Calu3 (cell line): ENCODE measurements at regions not wholly inside any gene's neighbourhood (a gene's known extent, or its start where the extent isn't known, plus 50 kb on each side); places are given as distances from the start of the nearest gene placed in this dataset.

Experiments used
- BruUV-seq: library from RNA; stranded (reverse); fragments of 400-500 nt; replicated peaks from 2 replicates; lab custom pipeline; 2021; lab: Mats Ljungman, UMichigan
- CTCF ChIA-PET: fragments of 300-600 bp; sonication (Branson Sonifier 250); formaldehyde crosslinking; loops from one replicate; lab custom pipeline; 2022; ENCODE audit warnings: antibody characterized with exemption; lab: Charles Lee
- DNase-seq: peaks from one replicate; pipeline ENCODE4 v3.0.0; 2022
- H3K27ac Mint-ChIP-seq: one replicate; pipeline ENCODE4 v1.8.0; 2022; ENCODE audit warnings: mixed read lengths; ENCODE audit not compliant: unreplicated experiment
- H3K27me3 Mint-ChIP-seq: one replicate; pipeline ENCODE4 v1.8.0; 2022; ENCODE audit warnings: mixed read lengths; ENCODE audit not compliant: unreplicated experiment
- H3K36me3 Mint-ChIP-seq: one replicate; pipeline ENCODE4 v1.8.0; 2022; ENCODE audit warnings: mild to moderate bottlenecking, moderate library complexity, mixed read lengths; ENCODE audit not compliant: insufficient read depth, unreplicated experiment
- H3K4me1 Mint-ChIP-seq: one replicate; pipeline ENCODE4 v1.8.0; 2022; ENCODE audit warnings: mild to moderate bottlenecking, low read depth, mixed read lengths; ENCODE audit not compliant: unreplicated experiment
- H3K4me3 Mint-ChIP-seq: one replicate; pipeline ENCODE4 v1.8.0; 2022; ENCODE audit warnings: mild to moderate bottlenecking, low read depth, moderate library complexity, mixed read lengths; ENCODE audit not compliant: unreplicated experiment
- H3K9me3 Mint-ChIP-seq: one replicate; pipeline ENCODE4 v1.8.0; 2022; ENCODE audit warnings: low read depth, mixed read lengths; ENCODE audit not compliant: unreplicated experiment
- CTCF ChIP-seq: fragments of 200-600 bp; IDR thresholded peaks from one replicate; pipeline ENCODE4 v1.8.0; 2022; ENCODE audit warnings: antibody characterized with exemption; ENCODE audit not compliant: unreplicated experiment
- intact Hi-C: fragments of 100-400 bp; cut with micrococcal nuclease; formaldehyde crosslinking; loops from one replicate; pipeline ENCODE4 v1.10.0; 2022; ENCODE audit not compliant: unreplicated experiment

- no peak overlapping the region for H3K4me3 Mint-ChIP-seq
- no peak for TF ChIP-seq CTCF
- H3K27ac Mint-ChIP-seq: no peak overlapping the region
- no peaks in the 10 kb centered on the region for H3K4me1 Mint-ChIP-seq
- no TSS peak for BruUV-seq
- CTCF ChIA-PET: no interaction called here
- no peaks in the 10 kb centered on the region for H3K36me3 Mint-ChIP-seq
- intact Hi-C loops: no loop called here
- DNase-seq: no peak
- H3K9me3 Mint-ChIP-seq: no peaks in the 10 kb centered on the region
- H3K27me3 Mint-ChIP-seq: no peaks in the 10 kb centered on the region
Measured at GRCh38 chr12:16095531-16096110, 181.9 kb downstream of the SLC15A5 start.

- intact Hi-C loops: no loop called here
- CTCF ChIA-PET: no interaction called here
- H3K27ac Mint-ChIP-seq: no peak overlapping the region
- TF ChIP-seq CTCF: no peak
- H3K27me3 Mint-ChIP-seq: no peaks in the 10 kb centered on the region
- no peaks in the 10 kb centered on the region for H3K4me1 Mint-ChIP-seq
- no TSS peak for BruUV-seq
- no peaks in the 10 kb centered on the region for H3K36me3 Mint-ChIP-seq
- DNase-seq: no peak
- no peaks in the 10 kb centered on the region for H3K9me3 Mint-ChIP-seq
- no peak overlapping the region for H3K4me3 Mint-ChIP-seq
Measured at GRCh38 chr12:16094437-16094836, 183.0 kb downstream of the SLC15A5 start.

GRCh38 chr12:16093825-16094224 lies 182.7 kb downstream of the DERA start:
- Mint-ChIP-seq H3K4me3 (no peak overlapping the region), H3K27ac (no peak overlapping the region), H3K9me3 (no peaks in the 10 kb centered on the region), H3K4me1 (no peaks in the 10 kb centered on the region), H3K36me3 (no peaks in the 10 kb centered on the region), H3K27me3 (no peaks in the 10 kb centered on the region)
- TF ChIP-seq CTCF: no peak
- no TSS peak for BruUV-seq
- intact Hi-C loops: no loop called here
- CTCF ChIA-PET: no interaction called here
- no peak for DNase-seq

GRCh38 chr12:16090974-16091373 lies 179.8 kb downstream of the DERA start:
- BruUV-seq: no TSS peak
- Mint-ChIP-seq H3K4me3 (no peak overlapping the region), H3K36me3 (no peaks in the 10 kb centered on the region), H3K27ac (no peak overlapping the region), H3K9me3 (no peaks in the 10 kb centered on the region), H3K27me3 (no peaks in the 10 kb centered on the region), H3K4me1 (no peaks in the 10 kb centered on the region)
- CTCF ChIA-PET: interaction anchor here (0.6 kb wide), 1 partner anchor 65 kb away, joined by 3 read pairs; no protein-coding TSS in a partner anchor
- no peak for DNase-seq
- intact Hi-C loops: no loop called here
- no peak for TF ChIP-seq CTCF
